ENCODE measurements at regions not wholly inside any gene's neighbourhood (a gene's known extent, or its start where the extent isn't known, plus 50 kb on each side); places are given as distances from the start of the nearest gene placed in this dataset.

DNA sequence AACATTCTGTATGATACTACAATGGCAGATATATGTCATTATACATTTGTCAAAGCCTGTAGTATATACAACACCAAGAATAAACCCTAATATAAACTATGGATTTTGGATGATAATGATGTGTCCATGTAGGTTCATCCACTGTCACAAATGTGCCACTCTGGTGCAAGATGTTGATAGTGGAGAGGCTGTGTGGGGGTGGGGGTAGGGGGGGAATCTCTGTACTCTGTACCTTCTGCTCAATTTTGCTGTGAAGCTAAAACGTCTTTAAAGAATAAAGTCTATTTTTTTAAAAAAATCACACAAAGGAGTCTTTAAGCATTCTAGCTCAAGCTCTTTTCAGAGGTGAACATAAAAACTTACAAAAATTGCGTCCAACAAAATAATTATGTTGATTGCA is 88.2 kb upstream of the ABI3BP start:
- intact Hi-C loops (cut with DNase I) = no loop called here
- ATAC-seq (no peak), DNase-seq (no peak)
- H3K27me3 ChIP-seq (ENCODE audit: insufficient read depth in 3 of 3, low read length in 2 of 3) = no peaks in the 10 kb centered on the region
- 36 to 64% (median 40%) methylated on average over 2 of the region's 2 CpGs for WGBS, 3 donors
- H3K27ac ChIP-seq = no peak overlapping the region
- no peaks in the 10 kb centered on the region for H3K36me3 ChIP-seq (ENCODE audit: insufficient read depth in 1 of 2, low read depth in 1 of 2)
- H3K4me3 ChIP-seq = no peak overlapping the region
- no peaks in the 10 kb centered on the region for H3K4me1 ChIP-seq
- TF ChIP-seq, protein P1, sequence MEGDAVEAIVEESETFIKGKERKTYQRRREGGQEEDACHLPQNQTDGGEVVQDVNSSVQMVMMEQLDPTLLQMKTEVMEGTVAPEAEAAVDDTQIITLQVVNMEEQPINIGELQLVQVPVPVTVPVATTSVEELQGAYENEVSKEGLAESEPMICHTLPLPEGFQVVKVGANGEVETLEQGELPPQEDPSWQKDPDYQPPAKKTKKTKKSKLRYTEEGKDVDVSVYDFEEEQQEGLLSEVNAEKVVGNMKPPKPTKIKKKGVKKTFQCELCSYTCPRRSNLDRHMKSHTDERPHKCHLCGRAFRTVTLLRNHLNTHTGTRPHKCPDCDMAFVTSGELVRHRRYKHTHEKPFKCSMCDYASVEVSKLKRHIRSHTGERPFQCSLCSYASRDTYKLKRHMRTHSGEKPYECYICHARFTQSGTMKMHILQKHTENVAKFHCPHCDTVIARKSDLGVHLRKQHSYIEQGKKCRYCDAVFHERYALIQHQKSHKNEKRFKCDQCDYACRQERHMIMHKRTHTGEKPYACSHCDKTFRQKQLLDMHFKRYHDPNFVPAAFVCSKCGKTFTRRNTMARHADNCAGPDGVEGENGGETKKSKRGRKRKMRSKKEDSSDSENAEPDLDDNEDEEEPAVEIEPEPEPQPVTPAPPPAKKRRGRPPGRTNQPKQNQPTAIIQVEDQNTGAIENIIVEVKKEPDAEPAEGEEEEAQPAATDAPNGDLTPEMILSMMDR (IDR thresholded peaks at IDR 0.05) = no peak
- no peaks in the 10 kb centered on the region for H3K9me3 ChIP-seq

DNA sequence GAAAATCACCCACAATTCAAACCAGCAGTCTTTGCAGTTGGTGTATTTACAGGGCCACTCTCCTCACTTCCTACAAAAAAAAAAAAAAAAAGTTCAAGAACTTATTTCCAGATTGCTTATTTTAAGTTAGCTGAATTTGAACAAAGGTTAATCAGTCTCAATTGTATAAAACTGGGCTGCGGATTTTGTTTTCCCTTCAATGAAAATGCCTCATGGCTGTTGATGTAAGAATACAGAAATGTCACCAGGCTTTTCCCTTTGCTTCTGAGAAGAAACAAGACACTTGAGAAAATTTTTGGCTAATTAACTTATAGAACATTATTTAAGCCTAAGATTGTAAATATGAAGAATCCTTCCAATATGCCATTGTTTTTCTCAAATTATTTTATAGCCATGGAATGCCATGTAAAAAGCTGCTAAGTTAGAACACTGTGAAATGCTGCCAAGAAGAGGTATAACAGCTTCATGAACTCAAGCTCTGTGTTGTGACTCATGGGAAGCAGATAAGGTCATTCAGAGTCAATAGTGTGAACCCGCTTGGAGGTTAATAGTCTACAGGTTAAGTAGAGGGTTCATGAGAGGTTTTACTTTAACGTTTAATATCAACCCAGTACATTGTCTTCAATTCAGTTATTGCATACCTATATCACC is 84.3 kb upstream of the ABI3BP start:
- DNase-seq = no peak
- Histone ChIP-seq H3K4me3 (no peak overlapping the region), H3K27me3 (ENCODE audit: insufficient read depth in 3 of 3, low read length in 2 of 3) (no peaks in the 10 kb centered on the region), H3K4me1 (no peaks in the 10 kb centered on the region), H3K27ac (no peak overlapping the region), H3K36me3 (ENCODE audit: insufficient read depth in 1 of 2, low read depth in 1 of 2) (no peaks in the 10 kb centered on the region), H3K9me3 (no peaks in the 10 kb centered on the region)
- 76 to 88% (median 80%) methylated on average over 3 of the region's 3 CpGs for WGBS, 3 donors
- intact Hi-C loops (cut with DNase I) = loop anchor here in 1 of 2 donors (10.0 kb wide), 1 partner anchor 117 kb away; no protein-coding TSS in a partner anchor
- TF ChIP-seq, protein P1 (IDR thresholded peaks at IDR 0.05) = no peak
- no peak for ATAC-seq

DNA sequence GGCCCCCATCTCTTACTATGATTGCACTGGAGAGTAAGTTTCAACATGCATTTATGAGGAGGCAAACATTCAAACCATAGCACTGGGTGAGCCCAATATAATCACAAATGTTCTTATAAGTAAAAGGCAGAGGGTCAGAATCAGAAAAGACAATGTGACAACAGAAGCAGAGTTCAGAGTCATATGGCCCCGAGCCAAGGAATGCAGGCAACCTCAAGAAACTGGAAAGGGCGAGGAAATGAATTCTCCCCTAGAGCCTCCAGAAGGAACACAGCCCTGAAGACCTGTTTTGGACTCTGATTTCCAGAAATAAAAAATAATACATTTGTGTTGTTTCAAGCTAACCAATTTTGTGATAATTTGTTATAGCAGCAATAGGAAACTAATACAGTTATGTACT is 81.3 kb upstream of the ABI3BP start:
- Histone ChIP-seq H3K36me3 (ENCODE audit: insufficient read depth in 1 of 2, low read depth in 1 of 2) (no peaks in the 10 kb centered on the region), H3K9me3 (no peaks in the 10 kb centered on the region), H3K27ac (no peak overlapping the region), H3K4me3 (no peak overlapping the region), H3K4me1 (no peaks in the 10 kb centered on the region), H3K27me3 (ENCODE audit: insufficient read depth in 3 of 3, low read length in 2 of 3) (no peaks in the 10 kb centered on the region)
- intact Hi-C loops (cut with DNase I) = loop anchor here in 1 of 2 donors (5.0 to 10.0 kb wide), 2 partner anchors 120 to 308 kb away; no protein-coding TSS in a partner anchor
- TF ChIP-seq, protein P1 (IDR thresholded peaks at IDR 0.05) = no peak
- 89 to 90% (median 89%) methylated on average over 2 of the region's 2 CpGs for WGBS, 3 donors
- ATAC-seq (no peak), DNase-seq (no peak)

- Histone ChIP-seq H3K4me1 (no peaks in the 10 kb centered on the region), H3K36me3 (ENCODE audit: insufficient read depth in 1 of 2, low read depth in 1 of 2) (no peaks in the 10 kb centered on the region), H3K9me3 (no peaks in the 10 kb centered on the region), H3K27ac (no peak overlapping the region), H3K4me3 (no peak overlapping the region), H3K27me3 (ENCODE audit: insufficient read depth in 3 of 3, low read length in 2 of 3) (no peaks in the 10 kb centered on the region)
- DNase-seq (no peak), ATAC-seq (no peak)
- TF ChIP-seq, protein P1 (IDR thresholded peaks at IDR 0.05) = no peak
- 68 to 70% (median 68%) methylated on average over 4 of the region's 4 CpGs for WGBS, 3 donors
- intact Hi-C loops (cut with DNase I) = loop anchor here in 1 of 2 donors (5.0 to 10.0 kb wide), 2 partner anchors 123 to 310 kb away; no protein-coding TSS in a partner anchor
These were observed 79.1 kb upstream of the ABI3BP start for GRCh38 chr3:101072300-101072699.

DNA sequence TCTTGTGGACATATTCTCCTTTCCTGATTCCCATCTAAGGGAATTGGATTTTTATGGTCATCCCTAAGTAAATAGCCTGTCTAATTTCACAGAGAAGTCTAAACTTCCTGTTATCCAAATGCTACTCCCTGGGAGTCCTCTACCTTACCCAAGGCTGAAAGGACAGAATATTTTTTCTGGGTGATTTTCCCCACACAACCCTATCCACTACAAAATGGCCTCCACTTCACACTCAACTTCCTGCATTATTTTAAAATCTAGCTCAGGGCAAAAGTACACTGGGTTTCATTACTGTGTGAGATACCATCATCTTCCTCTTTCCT is 77.5 kb upstream of the ABI3BP start:
- intact Hi-C loops (cut with DNase I) = loop anchor here (2.0 to 10.0 kb wide), 4 partner anchors 124 to 312 kb away; no protein-coding TSS in a partner anchor
- Histone ChIP-seq H3K4me3 (no peak overlapping the region), H3K27ac (no peak overlapping the region), H3K4me1 (no peaks in the 10 kb centered on the region), H3K9me3 (no peaks in the 10 kb centered on the region), H3K36me3 (ENCODE audit: insufficient read depth in 1 of 2, low read depth in 1 of 2) (no peaks in the 10 kb centered on the region), H3K27me3 (ENCODE audit: insufficient read depth in 3 of 3, low read length in 2 of 3) (no peaks in the 10 kb centered on the region)
- no peak for ATAC-seq
- DNase-seq = no peak
- TF ChIP-seq, protein P1 (IDR thresholded peaks at IDR 0.05) = no peak

All from psoas muscle (tissue), 7 donors.